HG02973 (cell line): ENCODE measurements at regions not wholly inside any gene's neighbourhood (a gene's known extent, or its start where the extent isn't known, plus 50 kb on each side); places are given as distances from the start of the nearest gene placed in this dataset.
"Not testable (repeated sequence)": the region's sequence is repeated elsewhere in the genome, so short reads cannot be mapped to it uniquely, and the experiment has no call there.

Experiments used
- ATAC-seq: cut with Tn5 transposase; IDR thresholded peaks from one replicate; pipeline ENCODE4 v1.9.1; 2021; ENCODE audit warnings: moderate library complexity; ENCODE audit not compliant: unreplicated experiment

GRCh38 chr5:143947313-143947712, 135.4 kb downstream of the HMHB1 start:
- ATAC-seq: no peak

- ATAC-seq: no peak
Observed at GRCh38 chr5:143952809-143953208, 140.8 kb downstream of the HMHB1 start.

- ATAC-seq: no peak
Observed at GRCh38 chr5:143953851-143954250, 141.9 kb downstream of the HMHB1 start.

GRCh38 chr5:143955141-143955540, 143.2 kb downstream of the HMHB1 start:
- ATAC-seq: no peak

- ATAC-seq: no peak
Observed at GRCh38 chr5:143957455-143957854, 145.5 kb downstream of the HMHB1 start.

- ATAC-seq: no peak
Observed at GRCh38 chr5:143962201-143962600, 150.2 kb downstream of the HMHB1 start.

DNA sequence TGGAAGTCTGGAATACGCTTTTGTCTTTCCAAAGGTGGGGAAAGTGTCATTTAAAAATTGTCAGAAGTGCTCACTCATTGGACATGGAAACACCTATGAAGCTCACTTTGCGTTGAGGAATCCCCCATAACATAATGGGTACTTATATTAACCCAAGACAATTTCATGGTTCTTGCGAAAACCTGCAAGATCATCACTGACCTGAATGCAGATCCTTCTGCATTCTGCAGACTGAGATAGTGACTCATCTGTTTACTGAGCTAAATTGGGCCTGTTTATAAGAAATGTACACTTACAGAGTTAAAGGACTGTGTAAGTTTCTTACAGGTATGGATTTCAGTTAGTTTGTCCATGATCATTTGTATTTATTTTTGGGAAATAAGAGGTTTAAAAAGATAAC, 153.0 kb downstream of the HMHB1 start:
- ATAC-seq: no peak

GRCh38 chr5:143966280-143966679, 154.3 kb downstream of the HMHB1 start:
- ATAC-seq: no peak

DNA sequence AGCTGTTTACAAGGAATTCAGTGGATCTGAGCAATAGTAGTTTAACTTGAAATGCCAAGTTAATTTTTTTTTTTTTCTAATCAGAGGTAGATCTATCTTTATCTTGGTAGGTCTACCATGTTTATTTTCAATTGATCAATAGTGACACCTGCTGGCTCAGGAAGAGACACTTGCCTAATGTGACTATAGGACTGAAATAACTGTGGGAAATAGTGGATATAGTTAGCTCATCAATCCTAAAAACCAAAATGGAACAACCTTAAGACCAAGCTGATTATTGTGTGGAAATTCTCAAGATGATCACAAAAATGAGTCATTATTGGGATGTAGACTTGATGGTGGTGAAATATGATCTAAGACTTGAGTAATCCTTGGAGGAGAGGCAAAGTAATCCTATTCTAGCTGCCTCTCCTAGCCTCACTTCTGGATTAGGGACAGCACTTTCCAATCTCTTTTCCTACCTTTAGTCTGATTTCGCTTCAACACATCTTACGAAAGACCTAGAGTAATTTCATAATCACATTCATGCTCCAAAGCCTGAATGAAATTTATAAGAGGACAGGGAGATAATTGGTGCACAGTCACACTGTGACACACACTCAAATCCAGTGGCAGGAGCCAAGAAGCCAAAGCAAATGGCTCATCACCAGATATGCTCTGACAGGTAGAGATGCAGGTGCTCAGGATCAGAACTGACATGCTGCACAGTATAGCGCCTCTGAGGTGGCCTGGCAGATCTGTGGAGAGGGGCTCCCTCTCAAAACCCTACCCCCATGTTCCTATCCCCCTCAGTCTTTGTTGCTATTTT, 156.3 kb downstream of the HMHB1 start:
- peak; percentile 65 for ATAC-seq

- no peak for ATAC-seq
Observed at GRCh38 chr5:143970159-143970558, 158.2 kb downstream of the HMHB1 start.

- no peak for ATAC-seq
Observed at GRCh38 chr5:143972068-143972467, 160.1 kb downstream of the HMHB1 start.

GRCh38 chr5:143976055-143976454, 164.1 kb downstream of the HMHB1 start:
- ATAC-seq: no peak

DNA sequence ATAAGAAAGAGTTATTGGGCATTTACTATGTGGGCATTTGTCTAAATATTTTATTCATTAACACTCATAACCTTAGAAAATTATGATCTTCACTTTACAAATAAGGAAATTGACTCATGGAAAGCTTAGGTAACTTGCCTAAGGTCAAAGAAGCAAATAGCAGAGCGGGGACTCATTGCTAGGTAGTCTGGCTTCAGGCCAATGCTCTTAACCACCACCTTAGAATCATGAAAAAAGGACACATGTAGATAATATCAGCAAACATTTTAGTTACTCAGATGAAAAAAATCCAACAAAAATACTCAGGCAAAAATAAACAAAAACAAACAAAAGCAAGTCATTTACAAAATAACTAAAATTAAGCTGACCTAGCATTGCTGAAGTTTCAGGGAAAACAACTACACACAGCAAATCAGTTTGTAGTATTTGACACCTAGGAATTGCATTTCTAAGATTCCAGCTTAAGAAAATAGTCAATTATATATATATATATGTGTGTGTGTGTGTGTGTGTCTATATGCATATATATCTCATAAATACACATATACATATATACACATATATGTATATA, 166.0 kb downstream of the HMHB1 start:
- ATAC-seq: no peak

GRCh38 chr5:143979044-143979690, 167.2 kb downstream of the HMHB1 start:
- ATAC-seq: peak; percentile 85

DNA sequence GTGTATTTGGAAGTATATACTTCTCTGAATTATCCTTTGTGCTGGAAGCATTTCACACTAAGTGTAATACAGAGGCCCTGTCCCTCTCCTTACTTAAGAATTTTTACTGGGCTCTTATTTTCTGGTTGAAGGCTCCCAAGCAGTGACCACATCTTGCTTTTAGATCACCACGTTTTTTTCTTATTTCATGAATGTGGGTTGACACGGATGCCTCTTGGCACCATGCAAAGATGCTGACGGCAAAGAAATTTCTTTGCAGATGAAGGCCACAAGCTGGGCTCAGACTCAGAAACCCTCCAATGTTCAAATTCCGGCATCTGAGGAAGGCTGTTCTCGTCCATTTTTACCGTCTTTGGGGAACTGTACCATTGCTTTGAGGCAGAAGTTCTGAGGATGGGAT, 168.5 kb downstream of the HMHB1 start:
- ATAC-seq: no peak

DNA sequence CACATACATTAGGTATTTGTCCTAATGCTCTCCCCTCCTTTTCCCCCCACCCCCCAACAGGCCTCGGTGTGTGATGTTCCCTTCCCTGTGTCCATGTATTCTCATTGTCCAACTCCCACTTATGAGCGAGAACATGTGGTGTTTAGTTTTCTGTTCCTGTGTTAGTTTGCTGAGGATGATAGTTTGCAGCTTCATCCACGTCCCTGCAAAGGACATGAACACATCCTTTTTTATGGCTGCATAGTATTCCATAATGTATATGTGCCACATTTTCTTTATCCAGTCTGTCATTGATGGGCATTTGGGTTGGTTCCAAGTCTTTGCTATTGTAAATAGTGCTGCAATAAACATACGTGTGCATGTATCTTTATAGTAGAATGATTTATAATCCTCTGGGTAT, 171.0 kb downstream of the HMHB1 start:
- not testable (repeated sequence) for ATAC-seq

GRCh38 chr5:143985832-143986515, 174.0 kb downstream of the HMHB1 start:
- ATAC-seq: no peak

DNA sequence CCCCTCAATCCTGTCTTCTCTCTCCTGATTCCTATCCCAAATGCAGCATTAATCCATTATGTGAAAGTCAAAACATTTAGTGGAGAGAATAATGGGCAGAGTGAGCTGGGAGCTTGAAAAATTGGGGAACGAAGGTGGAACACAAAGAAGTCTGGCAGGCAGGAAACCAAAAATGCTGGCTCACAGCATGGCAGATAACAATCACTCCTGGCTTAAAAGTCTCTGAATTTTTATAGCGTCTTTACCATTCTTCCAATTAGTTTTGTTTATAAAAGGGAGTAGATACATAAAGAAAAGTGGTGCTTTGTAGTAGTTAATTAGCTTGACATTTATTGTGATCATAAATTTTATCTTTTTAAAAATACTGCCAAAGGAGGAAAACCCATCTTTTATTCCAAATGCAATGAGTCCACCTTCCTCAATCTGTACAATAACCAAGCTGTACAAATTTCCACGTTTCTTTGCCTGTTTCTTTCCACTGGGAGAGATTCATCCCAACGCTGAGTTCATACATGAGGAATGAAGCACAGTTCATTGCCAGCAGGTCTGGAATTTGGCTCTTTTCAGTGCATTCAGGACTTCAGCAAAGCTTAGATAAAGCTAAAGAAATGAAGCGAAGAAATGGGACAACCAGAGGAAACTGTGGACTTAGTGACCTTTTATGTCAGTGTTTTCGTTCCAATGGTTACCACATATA, 174.7 kb downstream of the HMHB1 start:
- ATAC-seq: no peak

DNA sequence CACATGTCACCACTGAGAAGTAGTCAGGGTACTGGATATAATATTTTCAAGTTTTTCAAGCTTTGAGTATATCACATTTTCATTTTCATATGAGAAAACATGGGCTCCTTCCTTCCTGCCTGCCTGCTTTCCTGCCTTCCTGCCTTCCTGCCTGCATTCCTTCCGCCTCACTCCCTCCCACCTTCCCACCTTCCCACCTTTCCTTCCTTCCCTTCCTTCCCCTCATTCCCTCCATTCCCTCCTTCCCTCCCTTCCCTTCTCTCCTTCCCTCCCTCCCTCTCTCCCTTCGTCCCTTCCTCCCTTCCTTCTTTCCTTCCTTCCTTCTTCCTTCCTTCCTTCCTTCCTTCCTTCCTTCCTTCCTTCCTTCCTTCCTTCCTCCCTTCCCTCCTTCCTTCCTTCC, 175.3 kb downstream of the HMHB1 start:
- no peak for ATAC-seq

GRCh38 chr5:143987751-143988560, 176.0 kb downstream of the HMHB1 start:
- ATAC-seq: no peak
